DMS 273 (cell line): ENCODE measurements at regions not wholly inside any gene's neighbourhood (a gene's known extent, or its start where the extent isn't known, plus 50 kb on each side); places are given as distances from the start of the nearest gene placed in this dataset.
"Not testable (repeated sequence)": the region's sequence is repeated elsewhere in the genome, so short reads cannot be mapped to it uniquely, and the experiment has no call there.

Experiments
- DNase-seq: peaks from one replicate; lab custom pipeline; 2025; ENCODE audit not compliant: unreplicated experiment; lab: John Stamatoyannopoulos, UW

DNA sequence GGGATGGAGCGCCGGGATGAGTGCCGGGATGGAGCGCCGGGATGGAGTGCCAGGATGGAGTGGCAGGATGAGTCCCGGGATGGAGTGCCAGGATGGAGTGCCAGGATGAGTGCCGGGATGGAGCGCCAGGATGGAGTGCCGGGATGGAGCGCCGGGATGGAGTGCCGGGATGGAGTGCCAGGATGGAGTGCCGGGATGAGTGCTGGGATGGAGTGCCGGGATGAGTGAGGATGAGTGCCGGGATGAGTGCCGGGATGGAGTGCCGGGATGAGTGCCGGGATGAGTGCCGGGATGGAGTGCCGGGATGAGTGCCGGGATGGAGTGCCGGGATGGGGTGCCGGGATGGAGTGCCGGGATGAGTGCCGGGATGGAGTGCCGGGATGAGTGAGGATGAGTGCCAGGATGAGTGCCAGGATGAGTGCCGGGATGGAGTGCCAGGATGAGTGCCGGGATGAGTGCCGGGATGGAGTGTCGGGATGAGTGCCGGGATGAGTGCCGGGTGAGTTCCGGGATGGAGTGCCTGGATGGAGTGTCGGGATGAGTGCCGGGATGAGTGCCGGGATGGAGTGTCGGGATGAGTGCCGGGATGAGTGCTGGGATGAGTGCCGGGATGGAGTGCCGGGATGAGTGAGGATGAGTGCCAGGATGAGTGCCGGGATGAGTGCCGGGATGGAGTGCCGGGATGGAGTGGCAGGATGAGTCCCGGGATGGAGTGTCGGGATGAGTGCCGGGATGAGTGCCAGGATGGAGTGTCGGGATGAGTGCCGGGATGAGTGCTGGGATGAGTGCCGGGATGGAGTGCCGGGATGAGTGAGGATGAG is 52.9 kb upstream of the HELT start:
- not testable (repeated sequence) for DNase-seq

DNA sequence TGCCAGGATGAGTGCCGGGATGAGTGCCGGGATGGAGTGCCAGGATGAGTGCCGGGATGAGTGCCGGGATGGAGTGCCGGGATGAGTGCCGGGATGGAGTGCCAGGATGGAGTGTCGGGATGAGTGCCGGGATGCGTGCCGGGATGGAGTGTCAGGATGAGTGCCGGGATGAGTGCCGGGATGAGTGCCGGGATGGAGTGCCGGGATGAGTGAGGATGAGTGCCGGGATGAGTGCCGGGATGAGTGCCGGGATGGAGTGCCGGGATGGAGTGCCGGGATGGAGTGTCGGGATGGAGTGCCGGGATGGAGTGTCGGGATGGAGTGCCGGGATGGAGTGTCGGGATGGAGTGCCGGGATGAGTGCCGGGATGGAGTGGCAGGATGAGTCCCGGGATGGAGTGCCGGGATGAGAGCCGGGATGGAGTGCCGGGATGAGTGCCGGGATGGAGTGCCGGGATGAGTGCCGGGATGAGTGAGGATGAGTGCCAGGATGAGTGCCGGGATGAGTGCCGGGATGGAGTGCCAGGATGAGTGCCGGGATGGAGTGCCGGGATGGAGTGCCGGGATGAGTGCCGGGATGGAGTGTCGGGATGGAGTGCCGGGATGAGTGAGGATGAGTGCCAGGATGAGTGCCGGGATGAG is 52.1 kb upstream of the HELT start:
- not testable (repeated sequence) for DNase-seq

GRCh38 chr4:184967699-184968098 is 50.6 kb upstream of the HELT start:
- not testable (repeated sequence) for DNase-seq

DNA sequence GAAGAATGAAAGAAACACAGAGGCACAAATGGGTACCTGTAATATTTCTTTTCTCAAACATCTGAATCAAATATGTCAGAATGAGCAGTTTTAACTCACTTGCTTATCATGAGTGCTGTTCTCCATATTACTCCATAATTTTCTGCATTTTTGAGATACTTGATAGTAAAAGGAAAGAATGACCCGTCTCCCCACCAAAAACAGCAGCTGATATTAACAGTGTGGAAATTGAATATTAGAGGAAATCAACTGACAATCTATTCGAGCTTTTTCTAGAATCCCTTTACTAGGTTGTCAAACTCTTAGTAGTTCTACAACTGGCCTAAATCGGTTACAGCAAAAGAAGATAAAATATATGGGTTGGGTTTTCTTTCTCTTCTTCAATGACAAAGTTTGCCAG is 49.9 kb upstream of the HELT start:
- no peak for DNase-seq
